IMR-90 (cell line): ENCODE measurements at regions not wholly inside any gene's neighbourhood (a gene's known extent, or its start where the extent isn't known, plus 50 kb on each side); places are given as distances from the start of the nearest gene placed in this dataset.

Source experiments
- ATAC-seq: fragments of 200-7000 bp; cut with Tn5 transposase; 2 replicates; pipeline ENCODE4 v1.9.1; 2020; ENCODE audit warnings: low read depth, mild to moderate bottlenecking, moderate library complexity
- BruUV-seq: library from RNA; stranded (reverse); fragments of 400-500 nt; replicated peaks from 2 replicates; lab custom pipeline; 2021; lab: Mats Ljungman, UMichigan
- CTCF ChIA-PET: fragments of 300-600 bp; formaldehyde crosslinking; extraction: SDS; loops from one replicate; lab custom pipeline; 2021; ENCODE audit warnings: antibody characterized with exemption; lab: Yijun Ruan, JAX
- POLR2A ChIA-PET: fragments of 300-600 bp; sonication (Branson Sonifier 250); formaldehyde crosslinking; loops from one replicate; lab custom pipeline; 2022; ENCODE audit warnings: antibody characterized with exemption; ENCODE audit not compliant: unreplicated experiment; lab: Charles Lee
- DNase-seq: peaks from one replicate; pipeline ENCODE4 v3.0.0; 2013
- H2AFZ ChIP-seq: replicated peaks from 2 replicates; pipeline ENCODE3; 2013; ENCODE audit warnings: low read length, mild to moderate bottlenecking; ENCODE audit not compliant: poor library complexity
- H2AK5ac ChIP-seq: 2 replicates; pipeline ENCODE4 v1.6.1; 2013; ENCODE audit warnings: low read depth, low read length, inconsistent platforms
- H2AK9ac ChIP-seq: replicated peaks from 2 replicates; pipeline ENCODE3; 2013; ENCODE audit warnings: mild to moderate bottlenecking, low read depth, low read length, moderate library complexity; ENCODE audit not compliant: poor library complexity
- H2BK120ac ChIP-seq: 2 replicates; pipeline ENCODE4 v1.6.1; 2013; ENCODE audit warnings: low read depth, low read length, inconsistent platforms
- H2BK15ac ChIP-seq: 3 replicates; pipeline ENCODE4 v1.6.1; 2013; ENCODE audit warnings: low read depth, low read length, inconsistent platforms
- H2BK20ac ChIP-seq: 2 replicates; pipeline ENCODE4 v1.6.1; 2013; ENCODE audit warnings: low read depth, mild to moderate bottlenecking, inconsistent platforms, low read length, moderate library complexity
- H2BK5ac ChIP-seq: 2 replicates; pipeline ENCODE4 v1.6.1; 2013; ENCODE audit warnings: mild to moderate bottlenecking, low read depth, low read length, inconsistent platforms; ENCODE audit not compliant: poor library complexity, severe bottlenecking
- H3K14ac ChIP-seq: replicated peaks from 2 replicates; pipeline ENCODE4 v1.6.1; 2013; ENCODE audit warnings: low read depth, low read length, inconsistent platforms
- H3K18ac ChIP-seq: 2 replicates; pipeline ENCODE4 v1.6.1; 2013; ENCODE audit warnings: low read depth, low read length, control low read depth
- H3K23ac ChIP-seq: 2 replicates; pipeline ENCODE4 v1.6.1; 2013; ENCODE audit warnings: low read depth, low read length, inconsistent platforms
- H3K27ac ChIP-seq: 2 replicates; pipeline ENCODE4 v1.5.1; 2013; ENCODE audit warnings: mild to moderate bottlenecking, control low read depth, low read length; ENCODE audit not compliant: insufficient read depth
- H3K27me3 ChIP-seq: 2 replicates; pipeline ENCODE4 v1.6.1; 2013; ENCODE audit warnings: low read length; ENCODE audit not compliant: control insufficient read depth, insufficient read depth
- H3K36me3 ChIP-seq: 2 replicates; pipeline ENCODE4 v1.6.1; 2013; ENCODE audit warnings: low read length, mixed read lengths; ENCODE audit not compliant: control insufficient read depth, insufficient read depth
- H3K4ac ChIP-seq: 2 replicates; pipeline ENCODE4 v1.6.1; 2013; ENCODE audit warnings: low read depth, low read length, inconsistent platforms
- H3K4me1 ChIP-seq: 2 replicates; pipeline ENCODE4 v1.6.1; 2013; ENCODE audit warnings: low read length, mixed read lengths; ENCODE audit not compliant: control insufficient read depth, insufficient read depth
- H3K4me2 ChIP-seq: 2 replicates; pipeline ENCODE4 v1.6.1; 2013; ENCODE audit warnings: low read depth, mild to moderate bottlenecking, control low read depth, low read length, moderate library complexity
- H3K4me3 ChIP-seq: 2 replicates; pipeline ENCODE4 v1.5.1; 2013; ENCODE audit warnings: low read depth, mild to moderate bottlenecking, control low read depth, low read length, moderate library complexity; ENCODE audit not compliant: insufficient read depth
- H3K56ac ChIP-seq: 2 replicates; pipeline ENCODE4 v1.6.1; 2013; ENCODE audit warnings: low read length, inconsistent platforms; ENCODE audit not compliant: insufficient read depth; ENCODE audit errors: extremely low read depth
- H3K79me1 ChIP-seq, 2 experiments: 2 replicates each; pipeline ENCODE4 v1.6.1; 2013; ENCODE audit warnings: low read length in 2 of 2, inconsistent platforms in 1 of 2, low read depth in 1 of 2
- H3K9ac ChIP-seq: 2 replicates; pipeline ENCODE4 v1.6.1; 2013; ENCODE audit warnings: low read depth, low read length, control low read depth
- H3K9me1 ChIP-seq: 2 replicates; pipeline ENCODE4 v1.6.1; 2013; ENCODE audit warnings: low read length, inconsistent platforms; ENCODE audit not compliant: insufficient read depth
- H3K9me3 ChIP-seq: 2 replicates; pipeline ENCODE4 v1.6.1; 2013; ENCODE audit warnings: low read length; ENCODE audit not compliant: control insufficient read depth, insufficient read depth
- H4K20me1 ChIP-seq: 2 replicates; pipeline ENCODE4 v1.6.1; 2013; ENCODE audit warnings: low read length, inconsistent platforms; ENCODE audit not compliant: insufficient read depth
- H4K5ac ChIP-seq: 2 replicates; pipeline ENCODE4 v1.6.1; 2013; ENCODE audit warnings: mild to moderate bottlenecking, low read depth, low read length, control low read depth
- H4K8ac ChIP-seq, 2 experiments: 2 replicates each; pipeline ENCODE4 v1.6.1; 2013; ENCODE audit warnings: low read depth in 2 of 2, low read length in 2 of 2, control low read depth in 1 of 2, inconsistent platforms in 1 of 2
- H4K91ac ChIP-seq: 2 replicates; pipeline ENCODE4 v1.6.1; 2013; ENCODE audit warnings: low read depth, low read length, inconsistent platforms; ENCODE audit not compliant: insufficient read depth
- CEBPB ChIP-seq: IDR thresholded peaks from 2 replicates; pipeline ENCODE4 v1.6.1; 2012; ENCODE audit warnings: low read depth, low read length, improper control_type of control experiment
- CHD1 ChIP-seq: IDR thresholded peaks from 2 replicates; pipeline ENCODE4 v1.6.1; 2012; ENCODE audit warnings: low read depth, low read length, improper control_type of control experiment
- MAFK ChIP-seq: IDR thresholded peaks from 2 replicates; pipeline ENCODE4 v1.6.1; 2012; ENCODE audit warnings: low read depth, low read length, improper control_type of control experiment
- NFE2L2 ChIP-seq: fragments of 150-350 bp; IDR thresholded peaks from 2 replicates; pipeline ENCODE4 v1.6.1; 2016; ENCODE audit warnings: low read depth, mild to moderate bottlenecking, low read length
- RCOR1 ChIP-seq: IDR thresholded peaks from 2 replicates; pipeline ENCODE4 v1.6.1; 2012; ENCODE audit warnings: mild to moderate bottlenecking, low read length, improper control_type of control experiment; ENCODE audit not compliant: insufficient replicate concordance
- WGBS, 2 experiments: methylation state at CpG; one replicate each; pipeline versions ENCODE4 v1.1.5 to v1.1.7; 2013; ENCODE audit warnings: missing lambda C conversion rate in 2 of 2; ENCODE audit not compliant: insufficient read length in 1 of 2; ENCODE audit errors: extremely low coverage in 2 of 2; 5-methylcytosine and 5-hydroxymethylcytosine counted together
- dilution Hi-C: fragments of 300-500 bp; cut with HindIII; formaldehyde crosslinking; loops from one replicate; pipeline ENCODE4 v1.14.3; 2018; ENCODE audit warnings: low sequenced_read_pairs; ENCODE audit not compliant: unreplicated experiment
- in situ Hi-C: fragments of 300-500 bp; cut with MboI; formaldehyde crosslinking; loops from 3 replicates; pipeline ENCODE4 v1.14.3; 2019; ENCODE audit warnings: low sequenced_read_pairs, inconsistent platforms, mixed read lengths
- intact Hi-C: fragments of 100-400 bp; cut with micrococcal nuclease; formaldehyde crosslinking; loops from 2 replicates; pipeline ENCODE4 v1.10.0; 2022

- H3K4me2 ChIP-seq = no peak overlapping the region
- peaks cover 4% of the 10 kb centered on the region for H3K4me1 ChIP-seq
- no peaks in the 10 kb centered on the region for H3K79me1 ChIP-seq
- H2BK20ac ChIP-seq = no peak overlapping the region; the same call in 1 of the 2 replicates
- no CpG with 5 or more reads among the region's 10 CpGs for WGBS, 2 experiments
- ChIA-PET CTCF (no interaction called here), POLR2A (no interaction called here)
- no peak overlapping the region for H4K91ac ChIP-seq
- H2AFZ ChIP-seq = no peak overlapping the region
- in situ Hi-C loops (no loop called here), dilution Hi-C loops (no loop called here), intact Hi-C loops (no loop called here)
- no peak overlapping the region for H2BK5ac ChIP-seq
- H3K4me3 ChIP-seq = no peak overlapping the region
- no peaks in the 10 kb centered on the region for H3K9me3 ChIP-seq
- no peak overlapping the region for H2AK9ac ChIP-seq
- H3K18ac ChIP-seq = no peak overlapping the region
- DNase-seq (no peak), ATAC-seq (no peak)
- H3K14ac ChIP-seq = no peak overlapping the region
- H3K27ac ChIP-seq = no peak overlapping the region
- H3K23ac ChIP-seq = no peak overlapping the region
- H3K36me3 ChIP-seq = no peaks in the 10 kb centered on the region
- H4K8ac ChIP-seq = no peak overlapping the region
- H4K5ac ChIP-seq = no peak overlapping the region
- no peak overlapping the region for H3K56ac ChIP-seq
- BruUV-seq = no TSS peak
- no peaks in the 10 kb centered on the region for H3K27me3 ChIP-seq
- no peak for TF ChIP-seq RCOR1
- TF ChIP-seq CEBPB = no peak
- no peak for TF ChIP-seq CHD1
- no peak for TF ChIP-seq NFE2L2
- TF ChIP-seq MAFK = no peak
- H2BK15ac ChIP-seq = no peak overlapping the region
- H4K20me1 ChIP-seq = no peaks in the 10 kb centered on the region
- no peak overlapping the region for H2BK120ac ChIP-seq
- no peak overlapping the region for H3K9ac ChIP-seq
- H3K9me1 ChIP-seq = no peaks in the 10 kb centered on the region
- no peak overlapping the region for H3K4ac ChIP-seq
- no peak overlapping the region for H2AK5ac ChIP-seq
Measured at GRCh38 chr5:74942622-74943286, 76.6 kb upstream of the FAM169A start.
